ENCODE measurements at regions not wholly inside any gene's neighbourhood (a gene's known extent, or its start where the extent isn't known, plus 50 kb on each side); places are given as distances from the start of the nearest gene placed in this dataset.

GRCh38 chr7:156080596-156080995, 268.3 kb upstream of the SHH start:
- TF ChIP-seq CTCF (conservative IDR thresholded peaks at IDR 0.05; ENCODE audit: low read depth, low read length) (no peak), EZH2 (IDR thresholded peaks at IDR 0.05; ENCODE audit: borderline replicate concordance, low read depth, low read length, poor library complexity, severe bottlenecking) (no peak)
